GM13976 (cell line): ENCODE measurements at regions not wholly inside any gene's neighbourhood (a gene's known extent, or its start where the extent isn't known, plus 50 kb on each side); places are given as distances from the start of the nearest gene placed in this dataset.

Experiments used
- DNase-seq: peaks from one replicate; pipeline ENCODE4 v3.0.0; 2012; ENCODE audit warnings: low spot score
- in situ Hi-C: fragments of 300-500 bp; cut with MboI; formaldehyde crosslinking; loops from one replicate; pipeline ENCODE4 v1.12.0; 2022; ENCODE audit warnings: low sequenced_read_pairs, mixed read lengths, inconsistent platforms; ENCODE audit not compliant: unreplicated experiment
- TF ChIP-seq, protein P1 (sequence below): IDR thresholded peaks from 2 replicates; pipeline ENCODE4 v1.5.1; 2012; ENCODE audit warnings: borderline replicate concordance, mild to moderate bottlenecking; ENCODE audit not compliant: insufficient read depth; ENCODE audit errors: extremely low read depth, missing control alignments, control extremely low read depth

DNA sequence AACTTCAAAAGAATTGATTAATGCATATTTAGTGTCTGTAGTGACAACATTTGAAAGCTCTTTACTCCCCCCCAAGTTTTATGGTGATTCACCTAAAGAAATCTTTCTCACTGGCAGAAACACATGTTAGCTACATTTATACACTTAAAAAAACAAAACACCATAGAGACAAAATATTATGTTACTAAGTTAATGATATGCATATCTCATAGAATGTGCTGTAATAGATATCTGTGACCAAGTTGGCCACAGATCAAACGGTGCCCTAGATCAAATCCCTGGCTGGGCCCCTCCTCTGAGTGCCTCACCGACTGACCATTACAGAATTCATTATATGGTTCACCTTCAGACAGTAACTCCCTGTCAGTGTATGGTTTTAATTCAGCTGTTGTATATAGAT lies 322.1 kb upstream of the LYPLAL1 start:
- TF ChIP-seq, protein P1, sequence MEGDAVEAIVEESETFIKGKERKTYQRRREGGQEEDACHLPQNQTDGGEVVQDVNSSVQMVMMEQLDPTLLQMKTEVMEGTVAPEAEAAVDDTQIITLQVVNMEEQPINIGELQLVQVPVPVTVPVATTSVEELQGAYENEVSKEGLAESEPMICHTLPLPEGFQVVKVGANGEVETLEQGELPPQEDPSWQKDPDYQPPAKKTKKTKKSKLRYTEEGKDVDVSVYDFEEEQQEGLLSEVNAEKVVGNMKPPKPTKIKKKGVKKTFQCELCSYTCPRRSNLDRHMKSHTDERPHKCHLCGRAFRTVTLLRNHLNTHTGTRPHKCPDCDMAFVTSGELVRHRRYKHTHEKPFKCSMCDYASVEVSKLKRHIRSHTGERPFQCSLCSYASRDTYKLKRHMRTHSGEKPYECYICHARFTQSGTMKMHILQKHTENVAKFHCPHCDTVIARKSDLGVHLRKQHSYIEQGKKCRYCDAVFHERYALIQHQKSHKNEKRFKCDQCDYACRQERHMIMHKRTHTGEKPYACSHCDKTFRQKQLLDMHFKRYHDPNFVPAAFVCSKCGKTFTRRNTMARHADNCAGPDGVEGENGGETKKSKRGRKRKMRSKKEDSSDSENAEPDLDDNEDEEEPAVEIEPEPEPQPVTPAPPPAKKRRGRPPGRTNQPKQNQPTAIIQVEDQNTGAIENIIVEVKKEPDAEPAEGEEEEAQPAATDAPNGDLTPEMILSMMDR, result no peak

GRCh38 chr1:218852527-218852926 lies 321.2 kb upstream of the LYPLAL1 start:
- in situ Hi-C loops, result no loop called here
- no peak for DNase-seq
- TF ChIP-seq, protein P1, result no peak

More for the DNA sequence above, 322.1 kb upstream of the LYPLAL1 start:
- in situ Hi-C loops, result no loop called here
- DNase-seq, result no peak

DNA sequence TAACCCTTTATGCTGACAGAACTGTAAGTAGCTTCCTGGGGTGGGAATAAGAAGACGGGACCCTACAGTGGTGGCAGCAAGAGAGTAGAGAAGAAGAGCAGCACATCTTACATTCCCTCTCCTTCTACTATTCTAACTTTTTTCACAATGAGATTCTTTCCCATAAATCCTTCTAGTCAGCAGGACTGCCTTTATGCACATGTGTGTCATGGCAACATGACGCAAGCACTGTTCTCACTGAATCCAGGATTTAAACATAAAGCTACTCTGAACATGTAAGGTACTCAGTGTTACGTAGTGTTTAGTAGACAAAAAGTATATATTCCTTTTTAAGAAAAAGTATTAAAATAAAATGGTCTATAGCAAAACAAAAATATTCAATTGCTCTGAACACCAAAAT lies 309.7 kb upstream of the LYPLAL1 start:
- TF ChIP-seq, protein P1, result no peak
- in situ Hi-C loops, result no loop called here
- DNase-seq, result no peak

- TF ChIP-seq, protein P1, result no peak
- in situ Hi-C loops, result no loop called here
- no peak for DNase-seq
These were observed 308.1 kb upstream of the LYPLAL1 start for GRCh38 chr1:218865591-218865990.

DNA sequence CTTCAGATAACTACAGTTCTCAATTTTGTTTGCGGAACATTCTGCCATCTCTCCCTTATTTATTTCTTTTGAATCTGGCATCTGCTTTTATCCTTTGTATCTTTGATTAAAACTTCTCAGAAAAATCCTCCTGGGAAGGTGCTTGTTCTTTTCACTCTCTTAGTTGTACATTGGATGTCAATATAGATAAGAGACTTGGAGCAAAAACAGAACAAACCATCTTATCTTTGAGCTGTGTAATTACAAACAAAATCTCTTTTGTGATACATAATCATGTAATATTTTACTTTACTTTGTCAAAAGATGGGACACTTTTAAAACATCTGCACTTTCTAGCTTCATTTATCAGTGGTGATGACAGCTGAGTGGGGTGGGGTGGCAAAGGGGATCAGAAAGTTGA lies 307.2 kb upstream of the LYPLAL1 start:
- DNase-seq, result no peak
- in situ Hi-C loops, result no loop called here
- TF ChIP-seq, protein P1, result no peak

GRCh38 chr1:218867066-218867465 lies 306.6 kb upstream of the LYPLAL1 start:
- TF ChIP-seq, protein P1, result no peak
- DNase-seq, result no peak
- in situ Hi-C loops, result no loop called here
